ENCODE measurements at regions not wholly inside any gene's neighbourhood (a gene's known extent, or its start where the extent isn't known, plus 50 kb on each side); places are given as distances from the start of the nearest gene placed in this dataset.

- Mint-ChIP-seq H3K9me3 (no peaks in the 10 kb centered on the region), H3K4me3 (no peak overlapping the region), H3K27me3 (peaks cover 17% of the 10 kb centered on the region), H3K4me1 (no peaks in the 10 kb centered on the region), H3K36me3 (ENCODE audit: low read depth) (no peaks in the 10 kb centered on the region), H3K27ac (no peak overlapping the region)
- ChIA-PET CTCF (no interaction called here), POLR2A (no interaction called here)
- no peak for TF ChIP-seq CTCF (IDR thresholded peaks at IDR 0.05)
- DNase-seq (no peak), ATAC-seq (ENCODE audit: low read depth) (no peak)
- intact Hi-C loops (cut with micrococcal nuclease) = no loop called here
Observed at GRCh38 chr11:112507281-112507680, 246.6 kb upstream of the PLET1 start.

- ATAC-seq (ENCODE audit: low read depth) (no peak), DNase-seq (no peak)
- no peak for TF ChIP-seq CTCF (IDR thresholded peaks at IDR 0.05)
- Mint-ChIP-seq H3K4me1 (no peaks in the 10 kb centered on the region), H3K4me3 (no peak overlapping the region), H3K27ac (no peak overlapping the region), H3K9me3 (no peaks in the 10 kb centered on the region), H3K27me3 (peaks cover 16% of the 10 kb centered on the region), H3K36me3 (ENCODE audit: low read depth) (no peaks in the 10 kb centered on the region)
- POLR2A ChIA-PET = no interaction called here
- CTCF ChIA-PET = no interaction called here
- intact Hi-C loops (cut with micrococcal nuclease) = no loop called here
Observed at GRCh38 chr11:112508750-112509149, 248.1 kb upstream of the PLET1 start.

- Mint-ChIP-seq H3K9me3 (no peaks in the 10 kb centered on the region), H3K4me1 (no peaks in the 10 kb centered on the region), H3K27ac (no peak overlapping the region), H3K36me3 (ENCODE audit: low read depth) (no peaks in the 10 kb centered on the region), H3K27me3 (peaks cover 17% of the 10 kb centered on the region), H3K4me3 (no peak overlapping the region)
- CTCF ChIA-PET = no interaction called here
- DNase-seq = no peak
- intact Hi-C loops (cut with micrococcal nuclease) = no loop called here
- POLR2A ChIA-PET = no interaction called here
- ATAC-seq (ENCODE audit: low read depth) = no peak
- no peak for TF ChIP-seq CTCF (IDR thresholded peaks at IDR 0.05)
Observed at GRCh38 chr11:112509300-112509699, 248.6 kb upstream of the PLET1 start.

- peaks cover 19% of the 10 kb centered on the region for H3K27me3 Mint-ChIP-seq
- DNase-seq = no peak
- H3K4me3 Mint-ChIP-seq = no peak overlapping the region
- ChIA-PET POLR2A (no interaction called here), CTCF (no interaction called here)
- H3K36me3 Mint-ChIP-seq (ENCODE audit: low read depth) = no peaks in the 10 kb centered on the region
- no peaks in the 10 kb centered on the region for H3K9me3 Mint-ChIP-seq
- no peak for TF ChIP-seq CTCF (IDR thresholded peaks at IDR 0.05)
- no peaks in the 10 kb centered on the region for H3K4me1 Mint-ChIP-seq
- intact Hi-C loops (cut with micrococcal nuclease) = no loop called here
- no peak overlapping the region for H3K27ac Mint-ChIP-seq
- no peak for ATAC-seq (ENCODE audit: low read depth)
Observed at GRCh38 chr11:112511271-112511670, 250.6 kb upstream of the PLET1 start.

GRCh38 chr11:112511911-112512310 lies 251.3 kb upstream of the PLET1 start:
- CTCF ChIA-PET = no interaction called here
- no peak for TF ChIP-seq CTCF (IDR thresholded peaks at IDR 0.05)
- intact Hi-C loops (cut with micrococcal nuclease) = no loop called here
- Mint-ChIP-seq H3K9me3 (no peaks in the 10 kb centered on the region), H3K4me3 (no peak overlapping the region), H3K36me3 (ENCODE audit: low read depth) (no peaks in the 10 kb centered on the region), H3K27ac (no peak overlapping the region), H3K4me1 (no peaks in the 10 kb centered on the region), H3K27me3 (peaks cover 19% of the 10 kb centered on the region)
- DNase-seq (no peak), ATAC-seq (ENCODE audit: low read depth) (no peak)
- POLR2A ChIA-PET = no interaction called here

Measured in activated B cell treated with CpG ODN at 0.5 μM for 24 hours (primary cell).